Endodermal cell (in vitro differentiated cells): ENCODE measurements at regions not wholly inside any gene's neighbourhood (a gene's known extent, or its start where the extent isn't known, plus 50 kb on each side); places are given as distances from the start of the nearest gene placed in this dataset.

Experiments
- DNase-seq: peaks from one replicate; pipeline ENCODE4 v3.0.0-alpha.2; 2017
- H3K27ac ChIP-seq: 2 replicates; pipeline ENCODE4 v1.5.1; 2013; ENCODE audit warnings: mild to moderate bottlenecking, low read depth, low read length, moderate library complexity
- H3K27me3 ChIP-seq: 2 replicates; pipeline ENCODE4 v1.6.1; 2013; ENCODE audit warnings: mild to moderate bottlenecking, low read length, moderate library complexity; ENCODE audit not compliant: insufficient read depth, control insufficient read depth, poor library complexity, severe bottlenecking
- H3K36me3 ChIP-seq: 2 replicates; pipeline ENCODE4 v1.7.0; 2013; ENCODE audit warnings: mild to moderate bottlenecking, low read length, moderate library complexity; ENCODE audit not compliant: control insufficient read depth, insufficient read depth
- H3K4me1 ChIP-seq: one replicate; pipeline ENCODE4 v1.7.0; 2013; ENCODE audit warnings: low read length; ENCODE audit not compliant: control insufficient read depth, insufficient read depth
- H3K4me3 ChIP-seq: 2 replicates; pipeline ENCODE4 v1.5.1; 2013; ENCODE audit warnings: mild to moderate bottlenecking, low read length, moderate library complexity
- H3K9ac ChIP-seq: 2 replicates; pipeline ENCODE4 v1.6.1; 2013; ENCODE audit warnings: mild to moderate bottlenecking, low read length, moderate library complexity; ENCODE audit not compliant: poor library complexity, severe bottlenecking; ENCODE audit errors: extremely low read depth
- H3K9me3 ChIP-seq: 2 replicates; pipeline ENCODE4 v1.6.1; 2013; ENCODE audit warnings: mild to moderate bottlenecking, low read length, moderate library complexity; ENCODE audit not compliant: control insufficient read depth
- H3K27ac Mint-ChIP-seq: 2 replicates; pipeline ENCODE4 v1.8.0; 2020; ENCODE audit warnings: mixed read lengths
- H3K27me3 Mint-ChIP-seq: 2 replicates; pipeline ENCODE4 v1.8.0; 2021; ENCODE audit warnings: mild to moderate bottlenecking, mixed read lengths; ENCODE audit not compliant: insufficient read depth
- H3K36me3 Mint-ChIP-seq: 2 replicates; pipeline ENCODE4 v1.8.0; 2020; ENCODE audit warnings: low read depth, mixed read lengths
- H3K4me1 Mint-ChIP-seq: 2 replicates; pipeline ENCODE4 v1.8.0; 2020; ENCODE audit warnings: mixed read lengths
- H3K4me3 Mint-ChIP-seq: 2 replicates; pipeline ENCODE4 v1.8.0; 2020; ENCODE audit warnings: mild to moderate bottlenecking, moderate library complexity, mixed read lengths
- H3K9me3 Mint-ChIP-seq: 2 replicates; pipeline ENCODE4 v1.8.0; 2020; ENCODE audit warnings: mild to moderate bottlenecking, mixed read lengths
- WGBS, 2 experiments: methylation state at CpG; one replicate each; pipeline versions ENCODE4 v1.1.5 to v1.1.7; 2013; ENCODE audit warnings: missing lambda C conversion rate in 2 of 2, mixed read lengths in 1 of 2; ENCODE audit not compliant: insufficient coverage in 1 of 2, insufficient read length in 1 of 2; 5-methylcytosine and 5-hydroxymethylcytosine counted together
- TF ChIP-seq, protein P1 (sequence below): fragments of 200-600 bp; sonication (generic); conservative IDR thresholded peaks from 2 replicates; pipeline ENCODE4 v1.5.0; 2021; ENCODE audit warnings: antibody characterized with exemption, mild to moderate bottlenecking

DNA sequence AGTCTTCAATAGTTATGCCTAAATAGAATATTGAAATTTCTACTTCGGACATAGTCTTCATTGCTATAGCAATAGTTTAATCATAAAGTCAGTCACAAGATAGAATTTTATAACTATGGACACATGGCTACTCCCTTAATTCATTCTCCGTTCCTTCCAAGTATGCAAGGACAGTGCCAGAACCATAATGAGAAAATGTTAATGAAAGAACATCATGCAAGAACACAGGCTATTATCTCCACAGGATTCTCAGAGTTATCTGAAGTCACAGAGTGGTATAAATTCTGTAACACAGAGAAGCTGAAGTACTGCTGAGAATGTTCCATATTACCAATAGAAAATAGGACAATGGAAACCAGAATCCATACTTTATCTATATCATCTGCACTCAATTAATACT, 826.2 kb downstream of the EPHA7 start:
- Mint-ChIP-seq H3K4me3 (no peak overlapping the region), H3K4me1 (no peaks in the 10 kb centered on the region), H3K9me3 (no peaks in the 10 kb centered on the region), H3K27me3 (no peaks in the 10 kb centered on the region), H3K27ac (no peak overlapping the region), H3K36me3 (no peaks in the 10 kb centered on the region)
- H3K36me3 ChIP-seq: no peaks in the 10 kb centered on the region
- H3K4me3 ChIP-seq: no peak overlapping the region
- no peak overlapping the region for H3K9ac ChIP-seq
- TF ChIP-seq, protein P1, sequence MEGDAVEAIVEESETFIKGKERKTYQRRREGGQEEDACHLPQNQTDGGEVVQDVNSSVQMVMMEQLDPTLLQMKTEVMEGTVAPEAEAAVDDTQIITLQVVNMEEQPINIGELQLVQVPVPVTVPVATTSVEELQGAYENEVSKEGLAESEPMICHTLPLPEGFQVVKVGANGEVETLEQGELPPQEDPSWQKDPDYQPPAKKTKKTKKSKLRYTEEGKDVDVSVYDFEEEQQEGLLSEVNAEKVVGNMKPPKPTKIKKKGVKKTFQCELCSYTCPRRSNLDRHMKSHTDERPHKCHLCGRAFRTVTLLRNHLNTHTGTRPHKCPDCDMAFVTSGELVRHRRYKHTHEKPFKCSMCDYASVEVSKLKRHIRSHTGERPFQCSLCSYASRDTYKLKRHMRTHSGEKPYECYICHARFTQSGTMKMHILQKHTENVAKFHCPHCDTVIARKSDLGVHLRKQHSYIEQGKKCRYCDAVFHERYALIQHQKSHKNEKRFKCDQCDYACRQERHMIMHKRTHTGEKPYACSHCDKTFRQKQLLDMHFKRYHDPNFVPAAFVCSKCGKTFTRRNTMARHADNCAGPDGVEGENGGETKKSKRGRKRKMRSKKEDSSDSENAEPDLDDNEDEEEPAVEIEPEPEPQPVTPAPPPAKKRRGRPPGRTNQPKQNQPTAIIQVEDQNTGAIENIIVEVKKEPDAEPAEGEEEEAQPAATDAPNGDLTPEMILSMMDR: no peak
- H3K9me3 ChIP-seq: no peaks in the 10 kb centered on the region
- no peak for DNase-seq
- H3K27me3 ChIP-seq: no peaks in the 10 kb centered on the region
- WGBS, 2 experiments: 90% methylated on average over 2 of the region's 2 CpGs; no CpG with 5 or more reads in 1 of the 2 experiments
- H3K4me1 ChIP-seq: no peaks in the 10 kb centered on the region
- H3K27ac ChIP-seq: no peak overlapping the region

- H3K27ac ChIP-seq: no peak overlapping the region
- no peak overlapping the region for H3K9ac ChIP-seq
- Mint-ChIP-seq H3K4me1 (no peaks in the 10 kb centered on the region), H3K36me3 (no peaks in the 10 kb centered on the region), H3K27me3 (no peaks in the 10 kb centered on the region), H3K4me3 (no peak overlapping the region), H3K9me3 (no peaks in the 10 kb centered on the region), H3K27ac (no peak overlapping the region)
- H3K27me3 ChIP-seq: no peaks in the 10 kb centered on the region
- no peak for DNase-seq
- H3K36me3 ChIP-seq: no peaks in the 10 kb centered on the region
- 100% methylated on average over 1 of the region's 1 CpG; no CpG with 5 or more reads in 1 of the 2 experiments for WGBS, 2 experiments
- no peak overlapping the region for H3K4me3 ChIP-seq
- TF ChIP-seq, protein P1: no peak
- no peaks in the 10 kb centered on the region for H3K9me3 ChIP-seq
- H3K4me1 ChIP-seq: no peaks in the 10 kb centered on the region
Observed at GRCh38 chr6:92589996-92590395, 829.4 kb downstream of the EPHA7 start.

- Histone ChIP-seq H3K9ac (no peak overlapping the region), H3K4me3 (no peak overlapping the region), H3K36me3 (no peaks in the 10 kb centered on the region), H3K4me1 (no peaks in the 10 kb centered on the region), H3K9me3 (no peaks in the 10 kb centered on the region), H3K27me3 (no peaks in the 10 kb centered on the region), H3K27ac (no peak overlapping the region)
- Mint-ChIP-seq H3K4me3 (no peak overlapping the region), H3K36me3 (no peaks in the 10 kb centered on the region), H3K4me1 (no peaks in the 10 kb centered on the region), H3K27me3 (no peaks in the 10 kb centered on the region), H3K27ac (no peak overlapping the region), H3K9me3 (no peaks in the 10 kb centered on the region)
- 81 to 95% methylated on average over 2 to 3 of the region's 3 CpGs for WGBS, 2 experiments
- DNase-seq: no peak
- TF ChIP-seq, protein P1: no peak
Observed at GRCh38 chr6:92588148-92588547, 831.2 kb downstream of the EPHA7 start.
